GM19025 (cell line): ENCODE measurements at regions not wholly inside any gene's neighbourhood (a gene's known extent, or its start where the extent isn't known, plus 50 kb on each side); places are given as distances from the start of the nearest gene placed in this dataset.
"Not testable (repeated sequence)": the region's sequence is repeated elsewhere in the genome, so short reads cannot be mapped to it uniquely, and the experiment has no call there.

Experiments used
- ATAC-seq: cut with Tn5 transposase; IDR thresholded peaks from one replicate; pipeline ENCODE4 v1.9.1; 2021; ENCODE audit warnings: mild to moderate bottlenecking, low read depth, moderate library complexity; ENCODE audit not compliant: unreplicated experiment

- no peak for ATAC-seq
Observed at GRCh38 chr6:135604035-135604860, 106.7 kb upstream of the AHI1 start.

DNA sequence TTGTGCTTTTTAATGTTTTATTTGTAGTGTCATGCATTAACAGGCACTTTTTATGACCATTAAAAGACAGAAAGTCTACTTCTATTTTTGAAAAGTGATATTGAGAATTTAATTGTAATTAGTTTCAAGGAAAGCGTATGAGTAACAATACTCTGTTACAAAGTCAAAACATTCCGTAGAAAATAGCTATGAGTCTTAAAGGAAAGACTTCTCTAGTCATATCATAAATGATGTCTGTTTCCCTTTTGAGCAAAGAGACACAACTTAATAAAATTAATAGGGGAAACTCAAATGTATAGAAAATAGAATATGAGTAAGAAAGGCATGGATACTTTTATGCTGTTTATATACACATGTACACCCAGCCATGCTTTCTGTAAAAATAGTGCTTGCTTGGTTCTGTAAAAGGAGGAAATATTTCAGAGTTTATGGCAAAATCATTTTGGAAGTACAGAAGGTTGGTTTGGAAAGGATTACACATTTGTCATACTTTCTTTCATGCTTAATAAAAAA is 107.8 kb upstream of the AHI1 start:
- ATAC-seq: no peak

DNA sequence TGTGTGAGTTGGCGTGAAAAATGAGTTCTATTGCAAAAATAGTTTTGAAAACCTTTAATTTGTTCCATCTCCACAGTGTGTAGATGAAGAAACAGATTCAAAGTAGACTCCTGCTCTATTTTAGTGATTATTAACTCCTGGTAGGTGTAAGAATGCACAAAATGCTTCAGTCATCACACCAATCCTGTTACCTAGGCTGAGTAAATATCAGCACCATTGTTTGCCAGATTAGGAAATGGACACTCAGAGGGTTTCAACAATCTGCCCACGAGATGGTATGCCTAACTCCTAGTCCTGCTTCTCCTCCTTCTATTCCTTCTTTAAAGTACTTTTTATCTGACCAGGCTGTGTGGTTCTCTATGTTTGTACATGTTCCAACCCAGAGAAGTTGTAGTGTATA is 108.9 kb upstream of the AHI1 start:
- no peak for ATAC-seq

DNA sequence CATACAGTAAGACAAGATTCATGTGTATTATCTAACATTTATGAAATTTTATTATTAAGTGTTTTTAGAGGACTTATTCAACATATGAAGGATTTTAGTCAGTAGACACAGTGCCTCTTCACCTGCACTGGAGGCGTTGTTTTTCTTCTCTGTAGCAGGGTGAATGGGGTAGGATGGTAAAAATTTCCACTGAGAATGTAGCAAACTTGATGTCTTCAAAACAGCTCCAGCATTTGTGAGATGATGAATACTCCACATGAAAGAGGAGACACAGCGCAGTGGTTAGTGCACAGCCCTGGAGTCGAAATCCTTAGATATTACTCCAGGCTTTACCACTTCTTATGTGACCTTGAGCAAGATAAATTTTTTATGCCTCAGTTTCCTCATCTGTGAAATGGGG is 110.5 kb upstream of the AHI1 start:
- ATAC-seq: no peak

- not testable (repeated sequence) for ATAC-seq
Observed at GRCh38 chr6:135610192-135610591, 112.7 kb upstream of the AHI1 start.

DNA sequence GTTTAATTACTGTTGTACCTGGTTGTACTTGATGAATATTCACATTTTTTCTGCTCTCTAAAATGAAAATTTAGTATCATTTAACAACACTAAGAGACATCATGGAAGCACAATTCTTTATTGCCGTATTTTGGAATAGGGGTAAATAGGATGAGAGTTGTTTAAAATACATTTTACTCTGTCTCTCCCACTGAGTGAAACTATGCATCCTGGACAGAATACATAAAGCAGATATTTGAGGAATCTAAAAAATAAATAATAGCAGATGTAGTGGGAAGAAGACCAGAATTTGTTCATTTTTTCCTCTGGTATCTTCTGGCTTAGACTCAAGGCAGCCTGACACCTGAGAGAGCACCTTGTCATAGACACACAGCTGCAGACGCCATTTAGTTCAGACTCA is 119.1 kb upstream of the AHI1 start:
- no peak for ATAC-seq

GRCh38 chr6:135617222-135617621 is 119.7 kb upstream of the AHI1 start:
- no peak for ATAC-seq

GRCh38 chr6:135622081-135622480 is 124.5 kb upstream of the AHI1 start:
- no peak for ATAC-seq

DNA sequence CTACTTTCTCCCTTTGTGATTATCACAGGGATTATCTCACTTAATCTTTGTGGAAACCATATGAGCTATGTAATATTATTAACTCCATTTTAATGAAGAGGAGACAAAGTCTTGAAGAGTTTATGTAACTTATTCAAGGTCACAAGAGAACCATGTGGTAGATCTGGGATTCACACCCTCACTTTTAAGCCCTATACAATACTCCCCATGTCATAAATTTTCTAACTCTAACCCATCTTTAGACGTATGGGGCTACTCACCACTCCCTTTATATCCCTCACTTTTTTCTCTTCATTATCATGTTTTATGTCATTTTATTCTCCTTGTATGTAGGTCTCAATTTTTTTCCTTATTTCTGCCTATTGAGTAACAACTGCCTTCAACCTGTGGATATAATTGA is 126.4 kb upstream of the AHI1 start:
- ATAC-seq: no peak

DNA sequence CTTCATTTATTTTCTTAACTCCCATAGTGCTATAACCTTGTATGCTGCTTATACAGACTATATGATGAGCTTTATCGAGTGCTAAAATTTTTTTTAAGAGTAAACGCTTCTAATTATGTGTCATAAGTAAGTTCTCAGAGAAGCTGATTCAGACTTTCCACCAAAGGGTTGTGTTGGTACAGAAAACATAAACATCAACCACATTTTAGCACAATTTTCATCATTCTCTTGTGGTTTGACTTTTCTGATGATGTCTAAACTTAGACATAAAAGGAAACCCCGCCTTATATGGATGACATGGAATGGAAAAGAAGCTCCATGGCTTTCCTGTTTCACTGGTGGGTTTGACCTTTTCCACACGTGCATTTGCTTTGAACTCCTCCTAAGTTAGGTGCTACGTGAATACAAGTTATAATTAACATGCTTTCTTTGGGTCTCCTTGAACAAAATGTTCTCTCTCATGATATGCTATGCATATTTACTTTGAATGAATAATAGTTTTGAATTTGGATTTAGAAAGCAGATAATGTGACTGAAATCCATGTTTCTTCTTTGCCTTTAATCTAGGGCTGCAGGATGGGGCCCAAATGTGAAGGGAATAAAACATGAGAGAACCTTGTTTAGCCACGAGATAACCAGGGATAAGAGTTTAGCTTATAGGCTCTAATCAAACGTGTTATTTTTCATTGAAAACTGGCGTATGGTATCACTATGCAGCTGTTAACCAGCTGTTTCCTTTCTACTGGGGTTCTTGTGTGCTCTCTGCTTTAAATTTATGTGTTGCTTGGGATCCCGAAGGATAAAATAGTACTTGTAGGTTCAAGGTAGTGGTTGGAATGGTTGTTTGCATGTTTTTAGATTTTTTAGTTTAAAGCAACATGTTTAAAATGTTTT is 127.1 kb upstream of the AHI1 start:
- ATAC-seq: no peak

GRCh38 chr6:135626001-135626400 is 128.5 kb upstream of the AHI1 start:
- not testable (repeated sequence) for ATAC-seq

DNA sequence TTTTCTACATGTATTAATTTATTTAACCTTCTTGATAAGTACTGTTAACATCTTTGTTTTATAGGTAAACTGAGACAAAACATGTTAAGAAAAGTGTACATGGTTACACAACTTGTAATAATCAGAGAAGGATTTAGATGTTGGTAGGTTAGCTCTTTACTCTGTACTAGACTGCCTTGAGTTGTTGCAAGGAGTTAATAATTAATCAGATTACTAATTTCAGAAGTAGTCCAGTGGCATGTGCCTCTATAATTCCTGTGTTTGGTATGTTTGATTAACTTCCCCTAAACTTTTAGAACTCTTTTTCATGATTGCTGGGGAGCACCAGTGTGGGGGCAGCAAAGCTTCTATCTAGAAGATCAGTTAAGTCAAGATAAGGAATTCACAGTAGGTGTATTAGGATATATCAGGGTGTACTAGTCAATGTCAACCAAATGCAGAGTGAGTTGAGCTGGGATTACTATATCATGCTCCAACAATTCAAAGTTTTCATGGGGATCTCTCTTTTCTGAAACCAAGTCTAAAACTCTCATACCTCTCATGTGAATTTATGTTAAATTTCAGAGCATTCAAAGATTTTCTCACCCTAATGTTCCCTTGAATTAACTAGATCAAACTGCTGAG is 129.7 kb upstream of the AHI1 start:
- no peak for ATAC-seq

DNA sequence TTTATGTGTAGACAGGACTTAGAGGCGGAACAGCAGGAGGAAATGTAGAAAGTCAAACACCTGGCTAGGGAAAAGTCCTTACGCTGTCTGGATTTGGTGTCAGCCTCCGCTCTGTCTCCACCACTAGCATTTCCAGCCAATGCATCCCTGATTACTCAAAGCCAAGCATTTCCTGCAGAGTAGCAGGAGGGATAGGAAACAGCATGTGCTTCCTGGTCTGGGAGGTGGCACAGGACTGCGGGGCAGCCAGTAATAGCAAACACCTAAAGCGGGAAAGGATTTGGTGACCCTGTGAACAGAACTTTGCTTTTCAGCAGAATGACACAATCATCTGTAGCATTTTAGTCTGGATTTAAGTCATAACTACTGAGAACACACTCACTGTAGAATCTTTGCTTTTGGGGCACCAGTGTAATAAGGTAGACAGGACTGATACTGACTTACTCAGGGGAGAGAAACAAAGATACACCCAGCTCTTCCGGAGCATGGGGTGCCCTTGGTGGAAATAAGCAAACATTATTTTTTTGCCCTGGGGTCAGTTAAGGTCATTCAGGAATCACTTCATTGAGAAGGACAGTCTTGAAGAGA is 133.3 kb upstream of the AHI1 start:
- ATAC-seq: no peak

DNA sequence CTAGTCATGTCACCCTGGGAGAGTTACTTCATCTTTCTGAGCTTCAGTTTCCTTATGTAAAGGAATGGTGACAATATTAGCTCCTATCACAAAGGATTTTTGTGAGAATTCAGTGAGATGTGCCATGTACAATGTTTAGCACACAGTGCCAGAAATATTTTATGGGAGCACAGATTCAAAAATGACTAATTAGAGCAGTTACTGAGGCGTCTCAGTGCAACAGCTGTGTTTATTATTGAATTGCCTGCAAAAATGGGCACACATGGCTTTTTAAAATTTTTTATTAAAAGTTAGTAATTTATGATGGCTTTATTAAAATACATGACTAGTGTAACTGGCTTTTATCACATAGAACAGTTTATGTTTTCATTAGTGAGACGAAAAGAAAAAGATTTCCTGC is 134.3 kb upstream of the AHI1 start:
- ATAC-seq: no peak

DNA sequence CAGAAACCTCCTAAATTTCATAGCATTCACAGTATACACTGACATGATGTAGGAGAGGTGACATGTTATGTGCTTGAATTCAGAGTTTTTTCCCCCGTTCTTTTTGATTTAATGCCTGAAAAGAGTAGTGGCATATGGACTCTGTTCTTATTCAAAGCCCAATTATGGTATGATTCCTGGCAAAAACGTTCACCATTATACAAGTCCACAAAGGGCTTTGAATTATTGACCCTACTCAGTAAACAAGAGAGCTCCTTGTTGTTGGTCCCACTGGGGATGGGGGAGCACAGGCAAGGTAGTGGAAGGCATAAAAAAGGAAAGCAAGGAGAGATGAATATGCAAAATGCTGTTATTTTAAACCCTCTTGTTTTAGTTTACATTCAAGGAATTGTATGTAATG is 136.0 kb upstream of the AHI1 start:
- ATAC-seq: no peak

DNA sequence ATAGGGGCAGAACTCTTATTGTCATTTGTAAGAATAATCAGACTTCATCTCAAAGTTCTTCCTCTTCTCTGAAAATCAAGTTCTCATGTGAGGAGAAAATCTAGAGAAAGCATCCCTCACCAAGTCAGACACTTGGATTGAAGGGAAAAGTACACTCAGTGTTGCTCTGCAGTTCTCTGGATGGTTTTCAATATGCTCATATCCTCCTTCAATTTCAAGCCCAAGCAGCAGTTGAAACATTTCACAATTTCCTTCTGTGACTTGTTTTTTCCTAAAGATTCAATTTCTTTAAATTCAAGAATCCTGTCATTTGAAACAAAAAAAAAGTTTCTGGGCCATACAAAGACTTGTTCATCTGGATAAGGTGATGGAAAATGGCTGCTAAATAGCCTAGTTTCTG is 140.2 kb upstream of the AHI1 start:
- ATAC-seq: no peak

DNA sequence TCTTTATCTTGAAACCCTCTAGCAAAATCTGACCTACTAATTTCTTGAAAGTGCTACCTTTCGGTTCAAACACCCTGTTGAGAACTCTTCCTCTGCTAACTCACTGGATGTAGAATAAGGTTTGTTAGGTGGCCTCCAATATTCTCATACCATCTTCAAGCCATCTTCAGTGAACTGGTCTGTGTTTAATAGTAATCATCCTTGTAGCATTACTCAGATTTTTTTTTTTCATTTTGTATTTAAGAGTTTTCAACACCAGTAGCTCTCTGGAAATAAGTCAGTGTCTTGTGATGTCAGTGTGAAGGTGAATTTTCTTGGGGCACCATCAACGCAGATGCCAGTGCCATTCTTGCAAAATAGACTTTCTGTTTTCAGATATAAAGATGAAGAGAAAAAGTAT is 140.6 kb upstream of the AHI1 start:
- ATAC-seq: no peak

- no peak for ATAC-seq
Observed at GRCh38 chr6:135640048-135640447, 142.5 kb upstream of the AHI1 start.

DNA sequence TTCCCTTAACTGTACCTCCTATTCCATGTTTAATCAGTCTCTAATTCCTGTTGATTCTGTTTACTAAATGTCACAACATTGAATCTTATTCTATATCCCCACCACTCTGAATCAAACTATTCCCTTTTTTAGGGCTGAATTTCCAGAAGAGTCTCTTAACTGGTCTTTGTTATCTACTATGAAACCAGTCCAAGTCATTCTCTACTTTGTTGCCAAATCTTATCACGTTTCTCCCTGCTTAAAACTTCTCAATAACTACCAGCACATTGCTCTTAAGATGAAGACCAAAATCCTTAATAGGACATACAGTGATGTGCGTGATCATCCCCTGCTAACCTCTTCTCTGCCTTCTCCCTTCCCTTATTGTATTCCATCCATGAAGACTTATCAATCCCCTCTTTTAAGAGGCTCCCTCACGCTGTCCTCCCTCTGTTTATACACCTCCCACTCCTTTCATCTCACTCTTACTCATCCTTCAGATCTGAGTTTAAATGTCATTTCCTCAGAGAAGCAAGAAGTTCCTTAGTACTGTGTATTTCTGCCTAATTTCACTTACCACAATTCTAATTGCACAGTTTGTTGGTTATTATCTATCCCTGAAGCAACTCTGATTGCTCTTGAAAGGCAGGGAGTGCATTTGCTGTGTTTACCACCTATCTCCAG is 143.0 kb upstream of the AHI1 start:
- no peak for ATAC-seq

DNA sequence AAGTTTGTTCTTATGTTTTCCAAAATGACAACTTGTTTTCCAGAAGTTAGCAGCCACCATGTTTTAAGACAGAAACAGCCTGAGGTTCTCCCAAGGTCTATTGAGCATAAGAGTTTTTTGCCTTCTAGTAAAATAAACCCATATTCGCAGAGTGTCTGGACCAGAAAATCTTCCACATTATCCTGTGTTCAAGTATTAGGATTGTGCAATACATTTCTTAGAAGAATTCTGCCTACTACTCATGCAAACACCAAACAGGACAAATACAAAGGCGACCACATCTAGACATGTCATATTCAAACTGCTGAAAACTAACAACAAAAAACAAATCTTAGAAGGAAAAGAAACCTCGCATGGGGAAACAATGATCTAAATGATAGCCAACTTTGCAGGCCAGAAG is 145.4 kb upstream of the AHI1 start:
- no peak for ATAC-seq
